Fibroblast of pulmonary artery (primary cell): ENCODE measurements at regions not wholly inside any gene's neighbourhood (a gene's known extent, or its start where the extent isn't known, plus 50 kb on each side); places are given as distances from the start of the nearest gene placed in this dataset.
"Not testable (repeated sequence)": the region's sequence is repeated elsewhere in the genome, so short reads cannot be mapped to it uniquely, and the experiment has no call there.

ENCODE experiments used
- DNase-seq: peaks from one replicate; pipeline ENCODE4 v3.0.0-alpha.2; 2010; ENCODE audit warnings: low read depth
- H3K4me3 ChIP-seq: replicated peaks from 2 replicates; pipeline ENCODE4 v1.5.1; 2011; ENCODE audit warnings: low read depth, mild to moderate bottlenecking, control low read depth, low read length, moderate library complexity
- TF ChIP-seq, protein P1 (sequence below): IDR thresholded peaks from 2 replicates; pipeline ENCODE4 v1.5.1; 2011; ENCODE audit warnings: mild to moderate bottlenecking, control low read depth, low read length, inconsistent platforms; ENCODE audit errors: missing control alignments

DNA sequence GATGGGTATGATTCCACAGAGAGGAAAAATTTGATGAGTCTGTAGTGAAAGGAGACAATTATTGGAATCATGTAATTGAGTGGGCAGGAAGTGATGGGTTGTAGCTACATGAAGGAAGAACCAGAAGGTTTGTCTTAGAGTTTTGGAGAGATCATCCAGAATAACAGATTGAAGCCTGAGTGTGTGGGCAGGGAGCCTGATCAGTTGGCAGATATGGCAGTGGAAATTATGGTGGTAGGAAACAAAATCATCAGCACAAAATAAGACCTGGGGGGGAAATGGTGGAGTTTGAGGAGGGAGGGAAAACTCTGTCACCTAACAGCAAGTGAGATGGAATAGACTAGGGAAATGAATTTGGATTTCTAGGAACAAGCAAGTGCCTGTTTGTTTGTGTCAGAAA lies 606.6 kb upstream of the MAP3K7 start:
- no peak for DNase-seq
- TF ChIP-seq, protein P1, sequence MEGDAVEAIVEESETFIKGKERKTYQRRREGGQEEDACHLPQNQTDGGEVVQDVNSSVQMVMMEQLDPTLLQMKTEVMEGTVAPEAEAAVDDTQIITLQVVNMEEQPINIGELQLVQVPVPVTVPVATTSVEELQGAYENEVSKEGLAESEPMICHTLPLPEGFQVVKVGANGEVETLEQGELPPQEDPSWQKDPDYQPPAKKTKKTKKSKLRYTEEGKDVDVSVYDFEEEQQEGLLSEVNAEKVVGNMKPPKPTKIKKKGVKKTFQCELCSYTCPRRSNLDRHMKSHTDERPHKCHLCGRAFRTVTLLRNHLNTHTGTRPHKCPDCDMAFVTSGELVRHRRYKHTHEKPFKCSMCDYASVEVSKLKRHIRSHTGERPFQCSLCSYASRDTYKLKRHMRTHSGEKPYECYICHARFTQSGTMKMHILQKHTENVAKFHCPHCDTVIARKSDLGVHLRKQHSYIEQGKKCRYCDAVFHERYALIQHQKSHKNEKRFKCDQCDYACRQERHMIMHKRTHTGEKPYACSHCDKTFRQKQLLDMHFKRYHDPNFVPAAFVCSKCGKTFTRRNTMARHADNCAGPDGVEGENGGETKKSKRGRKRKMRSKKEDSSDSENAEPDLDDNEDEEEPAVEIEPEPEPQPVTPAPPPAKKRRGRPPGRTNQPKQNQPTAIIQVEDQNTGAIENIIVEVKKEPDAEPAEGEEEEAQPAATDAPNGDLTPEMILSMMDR = no peak

DNA sequence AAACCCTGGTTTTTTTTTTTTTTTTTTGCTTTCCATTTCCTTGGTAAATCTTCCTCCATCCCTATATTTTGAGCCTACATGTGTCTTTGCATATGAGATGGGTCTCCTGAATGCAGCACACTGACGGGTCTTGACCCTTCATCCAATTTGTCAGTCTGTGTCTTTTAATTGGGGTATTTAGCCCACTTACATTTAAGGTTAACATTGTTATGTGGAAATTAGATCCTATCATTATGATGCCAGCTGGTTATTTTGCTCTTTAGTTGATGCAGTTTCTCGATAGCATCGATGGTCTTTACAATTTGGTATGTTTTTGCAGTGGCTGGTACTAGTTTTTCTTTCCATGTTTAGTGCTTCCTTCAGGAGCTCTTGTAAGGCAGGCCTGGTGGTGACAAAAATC lies 603.2 kb upstream of the MAP3K7 start:
- DNase-seq = not testable (repeated sequence)

More for the DNA sequence above, 606.6 kb upstream of the MAP3K7 start:
- no peak overlapping the region for H3K4me3 ChIP-seq

DNA sequence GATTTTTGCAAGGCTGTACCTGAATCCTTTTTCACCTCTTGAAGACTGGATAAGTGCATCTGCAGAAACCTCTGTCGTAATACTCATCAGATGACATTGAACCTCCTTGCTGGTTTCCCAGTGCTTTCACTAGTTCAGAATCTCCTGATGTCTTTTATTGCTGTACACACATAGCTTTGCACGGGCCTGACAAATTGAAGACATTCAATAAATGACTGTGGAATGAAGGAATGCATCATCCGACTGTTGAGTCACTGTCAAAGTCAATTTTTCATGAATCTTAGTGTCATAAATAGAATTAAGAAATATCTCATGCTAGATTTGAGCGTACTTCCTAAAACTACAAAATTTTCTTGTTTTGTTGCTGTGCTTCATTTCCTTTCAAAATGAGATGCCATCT lies 598.2 kb upstream of the MAP3K7 start:
- no peak for DNase-seq
- no peak overlapping the region for H3K4me3 ChIP-seq
- TF ChIP-seq, protein P1 = no peak

More for the DNA sequence above, 603.2 kb upstream of the MAP3K7 start:
- not testable (repeated sequence) for H3K4me3 ChIP-seq

DNA sequence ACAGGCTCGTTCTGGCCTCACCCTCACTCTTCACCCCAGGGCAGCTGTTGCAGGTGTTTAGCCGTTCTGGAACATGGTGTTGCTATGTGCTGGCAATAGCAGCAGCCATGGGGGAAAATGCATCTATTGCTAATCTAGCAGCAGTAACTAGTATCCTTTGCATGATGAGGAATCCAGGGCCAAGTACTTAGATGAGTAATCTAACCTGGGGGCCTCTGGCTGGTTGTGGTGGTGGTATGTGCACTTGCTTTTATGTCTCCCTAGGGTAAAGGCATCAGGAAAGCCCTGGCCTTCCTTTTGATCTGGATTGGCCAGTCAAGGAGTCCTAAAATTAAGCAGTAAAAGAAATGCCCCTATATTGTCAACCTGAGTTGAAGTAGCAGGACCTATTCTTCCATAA lies 594.5 kb upstream of the MAP3K7 start:
- no peak overlapping the region for H3K4me3 ChIP-seq
- TF ChIP-seq, protein P1 = no peak
- DNase-seq = no peak

DNA sequence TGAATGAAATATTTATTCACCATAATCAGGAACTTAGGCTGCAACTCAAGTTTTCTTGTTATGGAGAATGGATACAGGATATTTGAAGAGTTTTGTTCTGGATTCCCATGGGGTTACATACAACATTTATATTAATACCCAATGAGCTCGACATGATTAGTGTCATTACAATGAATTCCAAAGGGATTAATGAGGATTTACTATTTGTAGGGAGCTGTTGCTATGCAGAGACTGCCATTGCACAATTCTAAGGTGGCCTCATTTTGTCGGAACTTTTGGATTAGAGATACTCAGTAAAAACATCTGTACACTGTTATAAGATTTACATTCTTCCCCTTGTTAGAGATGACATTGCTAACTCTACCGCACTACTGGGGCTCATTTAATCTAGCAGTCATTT lies 586.8 kb upstream of the MAP3K7 start:
- TF ChIP-seq, protein P1 = no peak
- no peak overlapping the region for H3K4me3 ChIP-seq
- DNase-seq = no peak

DNA sequence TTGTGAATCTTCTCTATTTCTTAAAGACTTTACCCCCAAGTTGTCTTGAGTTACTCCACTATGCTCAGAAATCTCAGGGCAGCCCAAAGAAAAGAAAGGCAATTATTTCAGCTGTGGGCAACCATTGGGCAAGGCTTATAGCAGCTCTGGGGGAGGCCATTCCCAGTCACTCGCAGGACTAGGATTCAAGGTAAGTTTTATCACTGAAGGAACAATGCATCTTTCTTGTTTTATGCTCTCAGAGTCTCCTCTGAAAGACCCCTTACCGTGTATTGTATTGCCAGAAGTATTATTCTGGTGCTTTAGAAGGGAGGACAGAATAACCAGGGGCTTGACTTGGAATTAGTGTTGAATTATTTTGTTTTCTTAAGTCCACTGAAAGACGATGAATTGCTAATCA lies 586.3 kb upstream of the MAP3K7 start:
- TF ChIP-seq, protein P1 = no peak
- H3K4me3 ChIP-seq = no peak overlapping the region
- DNase-seq = no peak

DNA sequence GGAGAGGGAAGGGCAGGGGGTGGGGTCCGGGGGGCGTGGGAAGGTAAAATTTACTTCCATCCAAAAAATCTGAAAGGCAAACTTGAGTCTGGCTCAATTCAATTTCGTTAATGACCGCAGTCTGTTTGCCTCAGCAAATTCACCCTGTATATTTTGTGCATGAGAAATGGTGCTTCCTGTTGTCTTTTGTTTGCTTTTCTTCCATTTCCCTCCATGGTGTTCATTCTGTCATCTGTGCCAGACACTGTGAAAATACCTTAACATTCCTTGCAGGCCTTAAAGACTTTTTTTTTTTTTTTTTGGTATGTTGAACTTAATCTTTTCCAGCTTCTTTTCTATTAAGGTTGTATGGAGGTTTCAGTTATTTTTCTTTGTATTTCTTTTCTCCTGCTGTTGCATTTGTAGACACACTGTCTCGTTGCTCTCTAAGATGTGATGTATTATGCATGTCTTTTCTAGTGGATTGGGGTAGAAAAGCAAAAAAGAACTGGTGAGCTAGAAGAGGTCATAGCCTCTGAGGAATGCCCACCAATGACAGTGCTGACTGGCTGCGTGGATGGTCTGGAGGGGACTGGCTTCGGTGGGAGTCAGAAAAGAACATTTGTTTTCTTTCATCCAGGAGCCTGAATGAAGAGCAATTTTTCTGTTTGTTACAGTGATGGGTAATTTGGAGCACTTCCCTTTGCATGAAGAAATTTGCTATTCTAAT lies 585.0 kb upstream of the MAP3K7 start:
- no peak overlapping the region for H3K4me3 ChIP-seq
- no peak for DNase-seq
- TF ChIP-seq, protein P1 = no peak
